ENCODE measurements at regions not wholly inside any gene's neighbourhood (a gene's known extent, or its start where the extent isn't known, plus 50 kb on each side); places are given as distances from the start of the nearest gene placed in this dataset.

DNA sequence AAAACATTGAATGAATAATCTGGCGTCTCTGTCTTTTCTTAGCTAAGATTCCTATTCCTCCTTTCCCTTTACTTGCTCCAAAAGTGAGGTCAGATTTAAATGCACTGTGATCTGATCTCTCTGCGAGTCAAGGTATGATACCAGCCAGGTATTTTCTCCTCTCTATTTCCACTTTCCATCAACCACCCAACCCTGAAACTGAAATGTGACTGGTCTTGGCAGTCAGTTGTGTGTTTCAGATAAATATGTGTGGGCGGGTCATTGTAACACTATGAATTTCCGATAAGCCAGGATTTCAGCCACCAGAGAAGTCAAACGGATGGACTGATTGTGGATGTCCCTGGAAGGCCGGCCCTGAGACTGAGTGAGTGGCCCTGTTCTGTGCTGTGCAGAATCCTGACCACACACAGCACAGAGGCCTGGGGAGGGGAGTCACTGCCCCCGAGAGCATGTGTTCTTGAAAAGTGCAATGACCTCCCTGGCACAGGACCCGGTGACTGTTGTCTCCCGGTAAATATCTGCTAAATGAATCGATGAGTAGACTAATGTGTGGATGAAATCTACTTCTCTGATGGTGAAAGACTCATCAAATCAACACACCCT, 612.5 kb upstream of the TMEM132C start:
- DNase-seq = no peak
- Histone ChIP-seq H3K36me3 (replicated peaks) (no peaks in the 10 kb centered on the region), H3K27ac (no peak overlapping the region), H3K27me3 (replicated peaks) (no peaks in the 10 kb centered on the region), H3K4me3 (ENCODE audit: low read depth, low read length) (no peak overlapping the region)
- TF ChIP-seq, protein P1, sequence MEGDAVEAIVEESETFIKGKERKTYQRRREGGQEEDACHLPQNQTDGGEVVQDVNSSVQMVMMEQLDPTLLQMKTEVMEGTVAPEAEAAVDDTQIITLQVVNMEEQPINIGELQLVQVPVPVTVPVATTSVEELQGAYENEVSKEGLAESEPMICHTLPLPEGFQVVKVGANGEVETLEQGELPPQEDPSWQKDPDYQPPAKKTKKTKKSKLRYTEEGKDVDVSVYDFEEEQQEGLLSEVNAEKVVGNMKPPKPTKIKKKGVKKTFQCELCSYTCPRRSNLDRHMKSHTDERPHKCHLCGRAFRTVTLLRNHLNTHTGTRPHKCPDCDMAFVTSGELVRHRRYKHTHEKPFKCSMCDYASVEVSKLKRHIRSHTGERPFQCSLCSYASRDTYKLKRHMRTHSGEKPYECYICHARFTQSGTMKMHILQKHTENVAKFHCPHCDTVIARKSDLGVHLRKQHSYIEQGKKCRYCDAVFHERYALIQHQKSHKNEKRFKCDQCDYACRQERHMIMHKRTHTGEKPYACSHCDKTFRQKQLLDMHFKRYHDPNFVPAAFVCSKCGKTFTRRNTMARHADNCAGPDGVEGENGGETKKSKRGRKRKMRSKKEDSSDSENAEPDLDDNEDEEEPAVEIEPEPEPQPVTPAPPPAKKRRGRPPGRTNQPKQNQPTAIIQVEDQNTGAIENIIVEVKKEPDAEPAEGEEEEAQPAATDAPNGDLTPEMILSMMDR (IDR thresholded peaks at IDR 0.05; ENCODE audit: low read depth, low read length, missing control alignments) = no peak
- in situ Hi-C loops (cut with HindIII; ENCODE audit: low pct_ligation_motif_present, low sequenced_read_pairs) = no loop called here

DNA sequence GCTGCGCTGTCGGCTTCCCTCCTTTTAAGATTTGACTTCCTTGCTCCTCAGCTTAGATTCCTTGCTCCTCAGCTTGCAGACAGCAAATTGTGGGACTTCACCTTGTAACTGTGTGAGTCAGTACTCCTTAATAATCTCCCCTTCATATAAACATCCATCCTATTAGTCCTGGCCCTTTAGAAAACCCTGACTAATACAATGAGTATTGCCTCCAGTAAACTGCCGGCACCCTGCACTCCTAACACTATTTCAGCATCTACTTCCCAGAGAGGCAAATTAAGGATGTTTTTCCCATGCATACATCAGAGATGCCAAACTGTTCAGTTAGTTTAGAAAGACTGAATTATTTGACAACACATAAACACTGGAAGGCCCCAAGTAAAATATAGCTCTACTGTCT, 611.3 kb upstream of the TMEM132C start:
- no peak overlapping the region for H3K27ac ChIP-seq
- TF ChIP-seq, protein P1 (IDR thresholded peaks at IDR 0.05; ENCODE audit: low read depth, low read length, missing control alignments) = no peak
- no peak overlapping the region for H3K4me3 ChIP-seq (ENCODE audit: low read depth, low read length)
- no peaks in the 10 kb centered on the region for H3K27me3 ChIP-seq (replicated peaks)
- peak; percentile 7 for DNase-seq
- in situ Hi-C loops (cut with HindIII; ENCODE audit: low pct_ligation_motif_present, low sequenced_read_pairs) = no loop called here
- H3K36me3 ChIP-seq (replicated peaks) = no peaks in the 10 kb centered on the region

DNA sequence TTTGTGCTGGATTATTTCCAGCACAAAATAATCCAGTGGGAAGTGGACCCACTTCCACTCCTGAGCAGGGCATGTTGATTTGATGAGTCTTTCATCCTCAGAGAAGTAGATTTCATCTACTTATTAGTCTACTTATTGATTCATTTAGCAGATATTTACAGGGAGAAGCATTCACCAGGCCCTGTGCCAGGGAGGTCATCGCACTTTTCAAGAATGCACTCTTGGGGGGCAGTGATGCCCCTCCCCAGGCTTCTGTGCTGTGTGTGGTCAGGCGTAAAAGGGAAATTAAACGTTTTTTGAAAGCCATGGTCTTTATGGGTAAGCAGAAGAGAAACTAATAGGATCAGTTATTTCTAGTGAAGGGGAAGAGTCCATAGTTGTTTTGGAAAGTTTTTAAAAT, 610.7 kb upstream of the TMEM132C start:
- H3K27ac ChIP-seq = no peak overlapping the region
- H3K4me3 ChIP-seq (ENCODE audit: low read depth, low read length) = no peak overlapping the region
- DNase-seq = no peak
- in situ Hi-C loops (cut with HindIII; ENCODE audit: low pct_ligation_motif_present, low sequenced_read_pairs) = no loop called here
- no peaks in the 10 kb centered on the region for H3K27me3 ChIP-seq (replicated peaks)
- TF ChIP-seq, protein P1 (IDR thresholded peaks at IDR 0.05; ENCODE audit: low read depth, low read length, missing control alignments) = no peak
- no peaks in the 10 kb centered on the region for H3K36me3 ChIP-seq (replicated peaks)

DNA sequence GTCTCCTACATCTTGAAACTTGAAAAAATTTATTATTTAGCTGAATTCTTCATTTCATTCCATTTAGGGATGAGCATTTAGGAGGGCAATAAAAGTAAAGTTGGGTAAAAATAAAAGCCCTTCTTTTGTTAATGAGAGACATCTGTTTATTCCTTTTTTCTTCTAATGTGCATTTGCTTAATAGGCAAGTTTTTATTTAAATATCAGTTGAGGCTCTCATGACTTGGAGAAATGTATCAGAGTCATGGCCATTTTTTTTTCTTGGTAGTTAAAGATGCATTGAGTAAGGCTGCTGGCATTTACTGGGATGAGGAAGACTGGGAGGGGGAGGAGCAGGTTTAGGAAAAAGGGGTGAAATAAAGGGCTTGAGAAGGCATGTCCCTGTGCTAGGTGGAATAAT, 609.9 kb upstream of the TMEM132C start:
- H3K27ac ChIP-seq = no peak overlapping the region
- H3K4me3 ChIP-seq (ENCODE audit: low read depth, low read length) = no peak overlapping the region
- no peaks in the 10 kb centered on the region for H3K27me3 ChIP-seq (replicated peaks)
- in situ Hi-C loops (cut with HindIII; ENCODE audit: low pct_ligation_motif_present, low sequenced_read_pairs) = no loop called here
- H3K36me3 ChIP-seq (replicated peaks) = no peaks in the 10 kb centered on the region
- TF ChIP-seq, protein P1 (IDR thresholded peaks at IDR 0.05; ENCODE audit: low read depth, low read length, missing control alignments) = no peak
- DNase-seq = no peak

DNA sequence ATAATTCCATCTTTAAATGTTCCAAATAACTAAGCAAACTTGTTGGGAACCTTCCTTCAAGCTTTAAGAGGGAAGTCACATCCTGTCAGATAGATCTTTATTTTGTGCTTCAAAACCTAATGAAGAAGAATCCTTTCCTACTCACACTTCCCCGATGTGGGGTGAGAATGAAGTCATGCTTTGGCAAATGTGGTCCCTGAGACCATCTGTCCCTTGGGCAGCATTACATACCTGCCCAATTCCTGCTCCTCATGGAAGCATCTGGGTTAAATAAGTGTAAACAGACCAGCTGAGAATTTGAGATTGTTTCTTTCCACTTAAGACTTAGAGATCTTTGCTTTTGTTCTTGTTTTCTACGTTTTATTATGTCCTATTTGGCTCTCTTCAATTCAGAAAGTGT, 606.0 kb upstream of the TMEM132C start:
- Histone ChIP-seq H3K27ac (no peak overlapping the region), H3K36me3 (replicated peaks) (no peaks in the 10 kb centered on the region), H3K4me3 (ENCODE audit: low read depth, low read length) (no peak overlapping the region), H3K27me3 (replicated peaks) (no peaks in the 10 kb centered on the region)
- DNase-seq = no peak
- in situ Hi-C loops (cut with HindIII; ENCODE audit: low pct_ligation_motif_present, low sequenced_read_pairs) = no loop called here
- TF ChIP-seq, protein P1 (IDR thresholded peaks at IDR 0.05; ENCODE audit: low read depth, low read length, missing control alignments) = no peak

DNA sequence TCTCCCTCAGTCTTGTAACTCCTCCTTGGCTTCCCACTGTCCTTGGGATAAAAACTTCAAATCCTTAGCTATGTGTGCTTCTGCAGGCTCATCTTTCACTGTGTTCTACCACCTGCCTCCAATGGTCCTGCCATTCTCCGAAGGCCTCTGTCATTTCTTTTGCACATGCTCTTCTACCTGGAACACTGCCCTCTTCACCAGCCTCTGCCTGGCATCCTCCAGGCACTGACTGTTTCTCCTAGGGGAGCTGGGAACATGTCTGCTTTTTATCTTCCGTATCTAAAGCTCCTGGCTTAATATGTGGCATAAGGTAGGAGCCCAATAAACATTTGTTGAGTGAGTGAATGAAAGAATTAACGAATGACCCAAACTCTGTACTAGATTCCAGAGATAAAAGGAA, 603.3 kb upstream of the TMEM132C start:
- DNase-seq = no peak
- in situ Hi-C loops (cut with HindIII; ENCODE audit: low pct_ligation_motif_present, low sequenced_read_pairs) = no loop called here
- no peaks in the 10 kb centered on the region for H3K36me3 ChIP-seq (replicated peaks)
- no peak overlapping the region for H3K27ac ChIP-seq
- no peaks in the 10 kb centered on the region for H3K27me3 ChIP-seq (replicated peaks)
- H3K4me3 ChIP-seq (ENCODE audit: low read depth, low read length) = no peak overlapping the region
- TF ChIP-seq, protein P1 (IDR thresholded peaks at IDR 0.05; ENCODE audit: low read depth, low read length, missing control alignments) = no peak
